ENCODE measurements at regions not wholly inside any gene's neighbourhood (a gene's known extent, or its start where the extent isn't known, plus 50 kb on each side); places are given as distances from the start of the nearest gene placed in this dataset.

GRCh38 chr3:124409650-124410275, 320.5 kb upstream of the UMPS start:
- no peak for TF ChIP-seq CTCF (IDR thresholded peaks at IDR 0.05; ENCODE audit: insufficient read depth, low read length, poor library complexity, severe bottlenecking)
- TF ChIP-seq EZH2phosphoT487 (conservative IDR thresholded peaks at IDR 0.05; ENCODE audit: low read length): no peak

Measured in SU-DHL-6 (cell line).